ENCODE measurements at regions not wholly inside any gene's neighbourhood (a gene's known extent, or its start where the extent isn't known, plus 50 kb on each side); places are given as distances from the start of the nearest gene placed in this dataset.

DNA sequence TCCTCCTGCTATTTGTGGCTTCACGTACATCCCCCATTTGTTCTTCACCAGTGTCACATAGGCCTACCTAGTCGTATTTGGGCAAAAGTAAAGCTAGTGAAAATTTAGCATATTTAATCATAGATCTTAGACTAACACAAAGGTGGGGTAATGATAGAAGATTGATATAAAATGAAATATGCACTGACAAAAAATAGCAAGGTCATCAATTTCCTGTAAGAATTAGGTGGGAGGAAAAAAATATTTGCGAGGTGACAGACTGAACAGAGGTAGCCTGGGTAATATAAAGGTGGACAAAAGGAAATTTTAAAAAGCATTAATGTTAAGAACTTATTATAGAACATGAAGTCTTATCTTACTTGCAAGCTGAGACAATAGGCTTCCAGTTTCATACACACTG is 239.9 kb downstream of the PCDH10 start:
- DNase-seq, result no peak
- H3K4me3 Mint-ChIP-seq (ENCODE audit: low read depth, unreplicated experiment), result no peak overlapping the region
- BruUV-seq (replicated peaks), result no TSS peak
- no peaks in the 10 kb centered on the region for H3K27me3 Mint-ChIP-seq (ENCODE audit: unreplicated experiment)
- intact Hi-C loops (cut with micrococcal nuclease; ENCODE audit: unreplicated experiment), result no loop called here
- H3K36me3 Mint-ChIP-seq (ENCODE audit: insufficient read depth, unreplicated experiment), result no peaks in the 10 kb centered on the region
- H3K27ac Mint-ChIP-seq (ENCODE audit: unreplicated experiment), result no peak overlapping the region
- CTCF ChIA-PET, result no interaction called here
- no peak for TF ChIP-seq CTCF (IDR thresholded peaks at IDR 0.05; ENCODE audit: unreplicated experiment)
- H3K9me3 Mint-ChIP-seq (ENCODE audit: low read depth, unreplicated experiment), result peaks cover 3% of the 10 kb centered on the region
- H3K4me1 Mint-ChIP-seq (ENCODE audit: low read depth, unreplicated experiment), result no peaks in the 10 kb centered on the region

DNA sequence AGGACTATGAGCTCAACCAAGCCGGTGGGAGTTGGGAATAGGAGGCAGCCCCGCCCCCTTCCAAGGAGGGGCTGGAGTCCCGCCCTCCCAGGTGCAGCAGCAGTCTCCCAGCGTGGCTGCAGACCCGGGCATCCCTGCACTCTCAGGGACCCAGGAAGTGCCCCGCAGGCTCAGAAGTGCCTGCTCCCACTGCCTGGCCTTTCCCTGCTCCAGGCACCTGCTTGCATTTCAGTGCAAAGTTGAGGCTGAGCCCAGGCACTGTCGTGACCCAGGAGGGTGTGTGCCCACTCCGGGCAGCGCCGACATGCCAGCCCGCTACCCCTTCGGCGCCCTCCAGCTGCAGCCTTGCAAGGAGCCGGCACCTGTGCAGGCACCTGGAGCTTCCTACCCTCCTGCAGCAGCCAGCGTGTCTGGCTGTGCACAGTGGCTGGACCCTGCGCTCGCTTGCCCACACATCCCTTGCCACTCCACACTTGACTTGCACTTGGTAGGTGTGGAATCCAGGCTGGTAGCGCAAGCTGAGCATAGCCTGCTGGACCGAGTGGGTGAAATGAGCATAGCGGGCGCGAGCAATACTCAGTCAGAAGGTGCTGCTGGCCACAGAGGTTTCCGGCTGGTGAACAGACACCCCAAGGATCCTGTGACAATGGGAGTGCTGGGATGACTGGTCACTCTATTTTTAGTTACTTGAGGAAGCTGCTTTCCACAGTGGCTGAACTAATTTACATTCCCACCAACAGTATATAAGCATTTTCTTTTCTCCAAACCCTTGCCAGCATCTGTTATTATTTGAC is 236.3 kb downstream of the PCDH10 start:
- CTCF ChIA-PET, result no interaction called here
- BruUV-seq (replicated peaks), result no TSS peak
- no peak for DNase-seq
- no peaks in the 10 kb centered on the region for H3K36me3 Mint-ChIP-seq (ENCODE audit: insufficient read depth, unreplicated experiment)
- no peak for TF ChIP-seq CTCF (IDR thresholded peaks at IDR 0.05; ENCODE audit: unreplicated experiment)
- H3K27ac Mint-ChIP-seq (ENCODE audit: unreplicated experiment), result no peak overlapping the region
- H3K27me3 Mint-ChIP-seq (ENCODE audit: unreplicated experiment), result no peaks in the 10 kb centered on the region
- H3K4me3 Mint-ChIP-seq (ENCODE audit: low read depth, unreplicated experiment), result no peak overlapping the region
- H3K4me1 Mint-ChIP-seq (ENCODE audit: low read depth, unreplicated experiment), result no peaks in the 10 kb centered on the region
- H3K9me3 Mint-ChIP-seq (ENCODE audit: low read depth, unreplicated experiment), result peaks cover 3% of the 10 kb centered on the region
- intact Hi-C loops (cut with micrococcal nuclease; ENCODE audit: unreplicated experiment), result no loop called here

DNA sequence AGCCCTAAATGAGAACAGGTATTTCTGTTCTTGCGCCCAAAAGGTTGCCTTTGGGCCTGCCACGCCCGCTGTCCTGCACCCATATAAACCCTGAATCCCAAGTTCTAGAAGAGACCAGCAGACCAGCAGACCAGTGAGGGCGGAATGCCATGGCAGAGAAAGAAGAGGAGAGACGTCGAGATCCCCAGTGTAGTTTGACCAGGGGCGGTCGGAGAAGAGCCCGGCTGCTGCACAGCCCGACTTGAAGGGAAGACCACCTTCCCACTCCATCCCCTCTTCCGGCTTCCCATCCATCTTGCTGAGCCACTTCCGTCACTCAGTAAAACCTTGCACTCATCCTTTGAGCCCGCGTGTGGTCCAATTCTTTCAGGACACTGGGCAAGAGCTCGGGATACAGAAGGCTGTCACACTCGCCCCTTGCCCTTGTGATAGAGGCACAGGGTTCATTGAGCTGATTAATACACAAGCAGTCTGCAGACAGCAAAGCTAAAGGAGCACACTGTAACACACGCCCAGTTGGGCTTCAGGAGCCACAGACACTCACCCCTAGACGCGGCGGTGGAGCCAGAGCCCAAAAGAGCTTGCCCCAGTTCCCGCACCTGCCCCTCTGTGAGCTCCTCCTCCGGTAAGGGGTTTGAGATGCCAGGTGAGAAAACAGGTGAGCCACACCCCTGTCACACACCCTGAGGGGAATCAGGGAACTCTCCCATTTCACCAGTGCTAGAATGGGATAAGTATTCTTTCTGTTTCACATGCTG is 230.8 kb downstream of the PCDH10 start:
- no TSS peak for BruUV-seq (replicated peaks)
- no peak for TF ChIP-seq CTCF (IDR thresholded peaks at IDR 0.05; ENCODE audit: unreplicated experiment)
- H3K4me1 Mint-ChIP-seq (ENCODE audit: low read depth, unreplicated experiment), result no peaks in the 10 kb centered on the region
- DNase-seq, result no peak
- peaks cover 8% of the 10 kb centered on the region for H3K9me3 Mint-ChIP-seq (ENCODE audit: low read depth, unreplicated experiment)
- CTCF ChIA-PET, result no interaction called here
- intact Hi-C loops (cut with micrococcal nuclease; ENCODE audit: unreplicated experiment), result no loop called here
- no peak overlapping the region for H3K4me3 Mint-ChIP-seq (ENCODE audit: low read depth, unreplicated experiment)
- H3K27ac Mint-ChIP-seq (ENCODE audit: unreplicated experiment), result no peak overlapping the region
- no peaks in the 10 kb centered on the region for H3K27me3 Mint-ChIP-seq (ENCODE audit: unreplicated experiment)
- no peaks in the 10 kb centered on the region for H3K36me3 Mint-ChIP-seq (ENCODE audit: insufficient read depth, unreplicated experiment)

- no peaks in the 10 kb centered on the region for H3K27me3 Mint-ChIP-seq (ENCODE audit: unreplicated experiment)
- no peak for TF ChIP-seq CTCF (IDR thresholded peaks at IDR 0.05; ENCODE audit: unreplicated experiment)
- no TSS peak for BruUV-seq (replicated peaks)
- DNase-seq, result no peak
- no peaks in the 10 kb centered on the region for H3K4me1 Mint-ChIP-seq (ENCODE audit: low read depth, unreplicated experiment)
- intact Hi-C loops (cut with micrococcal nuclease; ENCODE audit: unreplicated experiment), result no loop called here
- no peaks in the 10 kb centered on the region for H3K36me3 Mint-ChIP-seq (ENCODE audit: insufficient read depth, unreplicated experiment)
- no peak overlapping the region for H3K4me3 Mint-ChIP-seq (ENCODE audit: low read depth, unreplicated experiment)
- CTCF ChIA-PET, result no interaction called here
- H3K9me3 Mint-ChIP-seq (ENCODE audit: low read depth, unreplicated experiment), result peaks cover 8% of the 10 kb centered on the region
- H3K27ac Mint-ChIP-seq (ENCODE audit: unreplicated experiment), result no peak overlapping the region
Measured at GRCh38 chr4:133377286-133377685, 228.2 kb downstream of the PCDH10 start.

All from Calu3 (cell line).